GM12873 (cell line): ENCODE measurements at regions not wholly inside any gene's neighbourhood (a gene's known extent, or its start where the extent isn't known, plus 50 kb on each side); places are given as distances from the start of the nearest gene placed in this dataset.

Experiments used
- TF ChIP-seq, protein P1 (sequence below): IDR thresholded peaks from 2 replicates; pipeline ENCODE4 v1.5.1; 2012; ENCODE audit warnings: low read depth, mild to moderate bottlenecking, moderate library complexity, low read length, control low read depth; ENCODE audit not compliant: insufficient read depth; ENCODE audit errors: missing control alignments

DNA sequence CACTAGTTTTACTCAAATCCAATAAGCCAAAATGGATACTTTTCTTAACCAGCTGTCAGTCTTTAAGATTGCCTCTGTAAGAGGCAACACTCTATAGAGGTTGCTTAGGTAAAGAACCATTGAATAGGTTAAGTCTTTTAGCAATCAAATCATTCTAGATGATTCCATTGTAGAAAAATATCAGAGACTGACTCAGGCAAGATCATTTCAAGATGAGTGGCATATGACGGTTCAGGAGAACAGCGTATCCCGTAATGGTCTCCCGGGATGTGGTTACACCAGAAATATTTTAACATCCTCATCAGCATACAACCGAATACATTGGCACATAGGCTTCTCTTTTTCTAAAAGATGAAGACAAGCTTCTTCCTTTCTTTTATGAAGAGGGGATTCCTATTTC lies 641.7 kb upstream of the AGA start:
- TF ChIP-seq, protein P1, sequence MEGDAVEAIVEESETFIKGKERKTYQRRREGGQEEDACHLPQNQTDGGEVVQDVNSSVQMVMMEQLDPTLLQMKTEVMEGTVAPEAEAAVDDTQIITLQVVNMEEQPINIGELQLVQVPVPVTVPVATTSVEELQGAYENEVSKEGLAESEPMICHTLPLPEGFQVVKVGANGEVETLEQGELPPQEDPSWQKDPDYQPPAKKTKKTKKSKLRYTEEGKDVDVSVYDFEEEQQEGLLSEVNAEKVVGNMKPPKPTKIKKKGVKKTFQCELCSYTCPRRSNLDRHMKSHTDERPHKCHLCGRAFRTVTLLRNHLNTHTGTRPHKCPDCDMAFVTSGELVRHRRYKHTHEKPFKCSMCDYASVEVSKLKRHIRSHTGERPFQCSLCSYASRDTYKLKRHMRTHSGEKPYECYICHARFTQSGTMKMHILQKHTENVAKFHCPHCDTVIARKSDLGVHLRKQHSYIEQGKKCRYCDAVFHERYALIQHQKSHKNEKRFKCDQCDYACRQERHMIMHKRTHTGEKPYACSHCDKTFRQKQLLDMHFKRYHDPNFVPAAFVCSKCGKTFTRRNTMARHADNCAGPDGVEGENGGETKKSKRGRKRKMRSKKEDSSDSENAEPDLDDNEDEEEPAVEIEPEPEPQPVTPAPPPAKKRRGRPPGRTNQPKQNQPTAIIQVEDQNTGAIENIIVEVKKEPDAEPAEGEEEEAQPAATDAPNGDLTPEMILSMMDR = no peak

DNA sequence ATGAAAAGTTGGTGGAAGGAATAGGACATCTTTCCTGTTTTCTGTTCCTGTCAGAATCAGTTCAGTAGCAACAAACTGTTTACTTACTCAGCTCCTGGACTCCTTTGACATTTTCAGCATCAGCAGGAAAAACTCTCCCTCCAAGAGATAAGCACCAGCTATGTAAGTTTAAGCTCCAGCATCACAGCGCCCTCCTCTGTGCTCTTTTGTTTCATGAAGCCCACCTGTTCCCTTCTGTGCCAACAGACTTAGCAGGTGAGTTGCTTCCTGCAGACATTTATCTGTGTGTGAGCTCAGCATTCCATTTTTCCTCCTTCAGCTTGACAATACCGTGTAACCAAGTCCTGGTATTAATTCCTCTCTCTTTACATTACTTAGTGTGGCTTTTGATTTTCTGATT lies 644.1 kb upstream of the AGA start:
- TF ChIP-seq, protein P1 = no peak

DNA sequence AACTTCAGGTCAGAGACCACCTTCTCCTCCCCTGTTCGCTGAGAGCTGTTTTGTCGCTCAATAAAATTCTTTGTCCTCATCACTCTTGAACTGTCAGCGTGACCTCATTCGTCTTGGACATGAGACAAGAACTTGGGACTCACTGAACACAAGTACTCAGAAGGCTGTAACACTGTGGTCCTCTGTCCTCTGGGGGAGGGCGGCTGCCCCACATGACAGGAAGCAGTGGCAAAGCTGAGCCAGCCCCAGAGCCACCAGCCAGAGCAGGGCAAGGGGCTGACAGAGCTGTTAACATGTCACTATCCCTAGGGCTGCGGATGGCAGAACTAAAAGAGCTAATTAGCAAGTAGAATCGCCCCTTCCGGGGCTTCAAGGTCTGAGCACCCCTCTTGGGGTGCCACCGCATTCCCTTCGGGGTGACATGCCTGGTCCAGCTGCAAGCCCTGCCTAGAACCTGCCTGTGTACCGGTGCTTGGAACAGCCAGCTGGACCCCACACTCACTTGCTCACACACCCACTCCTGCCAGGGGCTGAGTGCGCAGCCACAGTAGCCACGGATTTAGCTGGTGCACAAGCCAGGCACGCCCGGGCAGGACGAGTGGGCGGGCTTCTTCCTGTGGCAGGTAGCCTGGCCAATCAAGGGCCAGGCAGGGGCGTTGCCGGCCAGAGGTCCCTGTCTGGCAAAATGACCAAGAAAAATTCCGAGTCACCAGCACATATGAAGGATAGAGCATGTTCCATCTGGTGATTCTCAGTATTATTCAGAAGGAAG lies 648.6 kb upstream of the AGA start:
- TF ChIP-seq, protein P1 = no peak

DNA sequence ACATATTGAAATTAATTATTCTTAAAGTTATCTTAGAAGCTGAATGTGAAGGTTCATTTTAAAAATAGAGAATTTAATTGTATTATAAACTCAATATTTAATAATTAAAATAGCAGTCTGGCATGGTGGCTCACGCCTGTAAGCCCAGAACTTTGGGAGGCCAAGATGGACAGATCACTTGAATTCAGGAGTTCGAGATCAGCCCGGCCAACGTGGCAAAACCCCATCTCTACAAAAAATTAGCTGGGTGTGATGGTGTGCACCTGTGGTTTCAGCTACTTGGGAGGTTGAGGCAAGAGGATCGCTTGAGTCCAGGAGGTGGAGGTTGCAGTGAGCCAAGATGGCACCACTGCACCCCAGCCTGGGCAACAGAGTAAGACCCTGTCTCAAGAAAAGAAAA lies 659.9 kb upstream of the AGA start:
- TF ChIP-seq, protein P1 = no peak

DNA sequence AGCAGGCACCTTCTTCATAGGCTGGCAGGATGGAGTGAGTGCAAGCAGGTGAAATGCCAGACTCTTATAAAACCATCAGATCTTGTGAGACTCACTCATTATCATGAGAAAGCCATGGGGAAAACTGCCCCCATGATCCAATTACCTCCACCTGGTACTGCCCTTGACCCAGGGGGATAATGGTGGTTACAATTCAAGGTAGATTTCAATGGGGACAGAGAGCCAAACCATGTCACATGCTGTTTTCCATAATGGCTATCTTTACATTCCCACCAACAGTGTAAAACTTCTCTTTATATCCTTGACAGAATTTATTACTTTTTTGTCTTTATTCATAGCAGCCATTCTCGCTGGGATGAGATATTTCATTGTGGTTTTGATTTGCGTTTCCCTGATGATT lies 663.0 kb upstream of the AGA start:
- TF ChIP-seq, protein P1 = no peak

DNA sequence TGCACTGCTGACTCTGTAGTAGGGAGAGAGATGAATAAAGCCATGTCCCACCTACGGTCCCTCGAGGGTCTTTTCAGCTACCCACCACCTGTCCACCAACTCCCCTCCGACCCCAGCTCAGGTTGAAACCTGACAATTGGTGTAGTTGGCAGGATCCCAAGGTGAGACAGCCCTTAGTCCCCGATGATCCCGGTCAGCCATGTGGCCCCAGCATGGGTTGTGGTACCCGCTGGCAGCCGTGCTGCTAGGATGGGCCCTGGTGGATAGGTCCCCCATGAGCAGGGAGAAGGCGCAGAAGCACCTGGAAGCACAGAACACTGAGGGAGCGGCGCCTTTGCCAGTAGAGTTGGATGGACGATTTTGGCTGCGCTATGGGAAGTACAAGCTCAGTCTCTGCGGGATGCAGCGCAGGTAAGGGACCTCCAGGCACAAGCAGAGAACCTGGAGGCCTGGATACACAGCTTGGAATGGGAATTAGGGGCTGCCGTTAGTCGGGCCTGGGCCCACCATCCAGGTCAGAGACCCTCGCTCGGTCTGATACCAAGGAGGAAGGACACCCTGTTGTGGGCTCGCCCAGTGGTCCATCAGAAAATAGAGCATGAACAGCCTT lies 694.6 kb upstream of the AGA start:
- TF ChIP-seq, protein P1 = no peak

DNA sequence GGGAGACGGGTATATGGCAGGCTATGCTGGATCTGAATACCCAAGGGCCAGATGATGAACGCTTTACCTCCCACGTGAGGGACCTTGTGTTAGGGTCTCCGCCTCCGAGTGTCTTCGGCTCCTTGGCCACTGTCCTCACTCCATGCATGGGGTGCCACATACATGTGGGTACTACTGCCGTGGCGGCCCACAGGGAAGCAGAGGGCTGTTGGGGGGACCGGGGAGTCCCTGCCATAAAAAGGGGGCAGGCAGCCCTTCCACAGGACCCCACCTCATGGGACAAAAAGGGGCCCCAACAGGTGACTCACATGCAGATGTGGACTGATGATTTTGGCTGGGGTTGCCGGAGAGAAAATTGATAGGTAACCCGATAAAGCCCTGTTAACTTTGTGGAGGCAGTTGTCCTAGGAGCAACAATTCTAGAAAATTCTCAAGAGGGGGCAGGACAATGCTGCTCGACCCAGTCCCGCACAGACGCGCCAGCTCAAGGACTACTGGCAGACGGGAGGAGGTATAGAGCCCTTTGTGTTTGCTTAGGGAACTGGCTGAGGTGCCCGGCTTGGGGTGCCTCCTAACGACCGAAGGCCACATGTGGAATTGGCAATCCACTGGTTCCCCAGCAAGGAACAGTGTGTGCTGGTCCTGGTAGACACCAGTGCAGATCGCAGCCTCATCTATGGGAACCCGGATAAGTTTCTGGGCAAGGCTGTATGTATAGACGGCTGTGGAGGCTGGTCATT lies 695.7 kb upstream of the AGA start:
- TF ChIP-seq, protein P1 = no peak
